Caki2 (cell line): ENCODE measurements at regions not wholly inside any gene's neighbourhood (a gene's known extent, or its start where the extent isn't known, plus 50 kb on each side); places are given as distances from the start of the nearest gene placed in this dataset.
"Not testable (repeated sequence)": the region's sequence is repeated elsewhere in the genome, so short reads cannot be mapped to it uniquely, and the experiment has no call there.

ENCODE experiments used
- DNase-seq: peaks from one replicate; pipeline ENCODE4 v3.0.0-alpha.2; 2015; ENCODE audit warnings: low read depth
- in situ Hi-C: cut with HindIII; loops from 2 replicates; pipeline ENCODE4 v1.10.0; 2016; ENCODE audit warnings: low sequenced_read_pairs, low pct_unique_long_range_greater_than_20kb, mixed read lengths

- in situ Hi-C loops: no loop called here
- no peak for DNase-seq
Observed at GRCh38 chr5:101843055-101843454, 453.0 kb downstream of the SLCO4C1 start.

DNA sequence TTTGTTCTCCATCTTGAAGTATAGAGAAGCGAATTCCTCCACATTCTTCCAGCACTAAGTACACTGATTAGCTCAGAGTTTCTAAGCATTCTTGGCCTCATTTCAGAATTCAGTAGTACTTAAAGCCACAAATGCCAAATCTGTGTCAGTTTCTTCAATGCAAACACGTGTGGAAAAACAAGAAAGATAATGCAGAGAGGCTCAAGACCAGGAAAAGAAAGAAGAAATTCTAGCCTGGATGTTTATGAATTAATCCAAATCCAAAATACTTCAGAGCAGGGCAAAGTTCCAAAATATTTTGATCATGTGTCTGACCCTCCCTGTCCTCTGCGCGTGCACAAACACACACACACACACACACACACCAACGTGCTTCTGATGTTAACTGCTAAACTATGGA lies 457.6 kb downstream of the SLCO4C1 start:
- in situ Hi-C loops: no loop called here
- no peak for DNase-seq

DNA sequence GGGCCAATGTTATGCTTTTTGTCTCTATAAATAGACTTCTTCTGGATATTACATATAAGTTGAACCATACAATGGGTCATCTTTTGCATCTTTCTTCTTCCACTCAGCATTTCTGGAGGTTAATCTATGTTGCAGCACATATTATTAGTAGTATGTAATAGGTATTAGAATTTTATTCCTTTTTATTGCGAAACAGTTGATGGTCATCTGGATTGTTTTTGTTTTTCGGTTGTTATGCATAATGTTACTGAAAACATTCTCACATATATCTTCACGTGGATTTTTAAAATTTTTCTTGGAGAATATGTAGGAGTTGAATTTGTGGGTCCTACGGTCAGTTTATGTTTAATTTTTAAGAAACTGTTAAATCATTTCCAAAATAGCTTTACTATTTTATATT lies 466.8 kb downstream of the SLCO4C1 start:
- in situ Hi-C loops: no loop called here
- DNase-seq: no peak

DNA sequence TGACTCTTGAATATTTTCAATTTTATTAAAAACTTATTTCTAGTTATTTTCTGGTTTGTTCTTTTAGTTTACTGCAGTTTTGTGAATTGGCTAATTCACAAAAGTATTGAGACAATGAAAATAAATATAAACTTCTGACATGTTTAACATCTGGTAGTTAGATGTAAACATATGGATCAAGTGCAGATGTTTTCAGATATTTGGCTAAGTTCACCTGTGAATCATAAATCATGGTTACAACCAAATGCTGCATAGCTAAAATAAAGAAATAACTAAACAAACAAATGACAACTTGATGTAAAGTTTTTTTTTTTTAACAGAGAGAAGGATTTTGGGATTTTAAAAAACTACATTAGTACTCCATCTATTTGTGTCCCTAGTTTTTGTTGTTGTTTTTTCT lies 484.6 kb downstream of the SLCO4C1 start:
- in situ Hi-C loops: no loop called here

GRCh38 chr5:101806410-101806809 lies 489.7 kb downstream of the SLCO4C1 start:
- in situ Hi-C loops: no loop called here
- no peak for DNase-seq

More for the DNA sequence above, 484.6 kb downstream of the SLCO4C1 start:
- DNase-seq: no peak

DNA sequence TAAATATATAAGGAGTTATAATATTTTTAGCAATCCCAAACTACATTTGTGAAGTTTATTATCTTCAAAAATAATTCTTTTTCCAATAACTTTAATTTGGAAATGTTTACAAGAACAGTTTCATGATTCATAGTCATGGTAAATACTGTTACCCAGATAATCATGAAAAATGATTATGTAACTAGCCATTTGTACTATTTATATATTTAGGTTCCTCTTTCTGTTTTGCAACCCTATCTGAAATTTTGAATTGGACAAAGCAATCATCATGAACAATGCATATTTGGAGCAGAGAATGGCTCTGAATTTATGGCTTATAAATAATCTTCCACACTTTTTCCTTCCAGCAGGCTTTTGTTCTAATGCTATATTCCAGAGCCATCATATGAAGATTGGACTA lies 499.7 kb downstream of the SLCO4C1 start:
- DNase-seq: no peak
- in situ Hi-C loops: no loop called here

- in situ Hi-C loops: no loop called here
- DNase-seq: no peak
Observed at GRCh38 chr5:101788797-101789196, 507.3 kb downstream of the SLCO4C1 start.

- DNase-seq: no peak
- in situ Hi-C loops: no loop called here
Observed at GRCh38 chr5:101785090-101785489, 511.0 kb downstream of the SLCO4C1 start.

DNA sequence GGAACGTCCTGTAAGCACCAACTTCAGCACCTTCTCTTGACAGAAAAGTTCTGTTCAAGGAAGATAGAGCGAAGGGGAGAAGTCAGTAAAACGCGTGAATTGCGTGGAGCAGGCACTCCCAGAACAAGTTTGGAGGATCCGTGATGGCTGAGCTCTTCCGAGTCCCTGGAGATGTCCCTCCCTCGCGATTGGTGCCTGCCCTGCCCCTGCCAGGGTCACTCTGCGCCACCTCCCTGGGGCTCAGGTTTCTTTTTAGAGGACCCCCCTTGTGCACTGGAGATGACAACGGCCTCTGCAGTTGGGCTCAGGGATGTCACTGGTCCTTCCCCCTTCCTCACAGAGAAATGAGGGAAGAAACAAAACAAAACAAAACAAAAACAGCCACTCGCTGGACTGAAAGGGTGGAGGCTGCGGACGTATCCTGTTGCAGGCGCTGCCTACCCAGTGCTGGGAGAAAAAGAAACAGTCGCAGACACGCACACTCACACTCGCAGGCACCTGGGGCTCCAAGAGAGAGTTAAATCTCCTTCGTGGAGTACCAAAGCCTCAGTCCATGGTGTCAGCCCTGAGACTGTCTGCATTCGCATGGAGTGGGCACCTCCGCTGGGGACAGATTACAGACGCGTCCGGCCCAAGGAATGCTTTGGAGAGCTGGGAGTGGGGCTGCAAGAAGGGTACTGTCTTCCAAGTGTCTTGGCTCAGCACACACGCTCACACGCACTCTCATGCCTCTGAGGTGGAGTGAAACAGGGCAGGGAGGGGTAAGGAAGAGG lies 512.7 kb downstream of the SLCO4C1 start:
- in situ Hi-C loops: no loop called here
- DNase-seq: no peak

- DNase-seq: no peak
- in situ Hi-C loops: no loop called here
Observed at GRCh38 chr5:101782352-101783103, 513.6 kb downstream of the SLCO4C1 start.

- in situ Hi-C loops: no loop called here
- DNase-seq: no peak
Observed at GRCh38 chr5:101751105-101751504, 545.0 kb downstream of the SLCO4C1 start.

- DNase-seq, in situ Hi-C loops: not testable (repeated sequence)
Observed at GRCh38 chr5:101743000-101743399, 553.1 kb downstream of the SLCO4C1 start.

GRCh38 chr5:101728933-101729332 lies 567.2 kb downstream of the SLCO4C1 start:
- no peak for DNase-seq
- in situ Hi-C loops: no loop called here

GRCh38 chr5:101721543-101721942 lies 574.5 kb downstream of the SLCO4C1 start:
- in situ Hi-C loops: no loop called here
- no peak for DNase-seq

GRCh38 chr5:101720033-101720432 lies 576.1 kb downstream of the SLCO4C1 start:
- DNase-seq: no peak
- in situ Hi-C loops: no loop called here

- no peak for DNase-seq
- in situ Hi-C loops: no loop called here
Observed at GRCh38 chr5:101717721-101718120, 578.4 kb downstream of the SLCO4C1 start.

GRCh38 chr5:101716941-101717340 lies 579.1 kb downstream of the SLCO4C1 start:
- in situ Hi-C loops: no loop called here

DNA sequence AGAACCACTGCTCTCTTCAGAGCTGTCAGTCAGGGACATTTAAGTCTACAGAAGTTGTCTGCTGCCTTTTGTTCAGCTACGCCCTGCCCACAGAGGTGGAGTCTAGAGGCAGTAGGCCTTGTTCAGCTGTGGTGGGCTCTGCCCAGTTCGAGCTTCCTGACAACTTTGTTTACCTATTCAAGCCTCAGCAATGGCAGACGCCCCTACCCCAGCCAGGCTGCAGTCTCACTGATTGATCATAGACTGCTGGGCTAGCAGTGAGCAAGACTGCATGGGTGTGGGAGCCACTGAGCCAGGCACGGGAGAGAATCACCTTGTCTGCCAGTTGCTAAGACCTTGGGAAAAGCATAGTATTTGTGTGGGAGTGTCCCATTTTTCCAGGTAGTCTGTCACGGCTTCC lies 580.3 kb downstream of the SLCO4C1 start:
- DNase-seq, in situ Hi-C loops: not testable (repeated sequence)

More at GRCh38 chr5:101716941-101717340, 579.1 kb downstream of the SLCO4C1 start:
- DNase-seq: no peak

- in situ Hi-C loops: no loop called here
- DNase-seq: no peak
Observed at GRCh38 chr5:101689306-101689705, 606.8 kb downstream of the SLCO4C1 start.

- in situ Hi-C loops: no loop called here
- DNase-seq: no peak
Observed at GRCh38 chr5:101688156-101688555, 607.9 kb downstream of the SLCO4C1 start.
